HepG2 (cell line): ENCODE measurements at regions not wholly inside any gene's neighbourhood (a gene's known extent, or its start where the extent isn't known, plus 50 kb on each side); places are given as distances from the start of the nearest gene placed in this dataset.

Experiments
- ATAC-seq: fragments of 200-7000 bp; cut with Tn5 transposase; 3 replicates; pipeline ENCODE4 v1.9.1; 2020; ENCODE audit warnings: mild to moderate bottlenecking, moderate library complexity
- BruUV-seq: library from RNA; stranded (reverse); fragments of 400-500 nt; replicated peaks from 2 replicates; lab custom pipeline; 2021; lab: Mats Ljungman, UMichigan
- CTCF ChIA-PET: fragments of 300-600 bp; formaldehyde crosslinking; extraction: SDS; loops from one replicate; lab custom pipeline; 2021; ENCODE audit warnings: low total read pairs, inconsistent platforms, low intra/inter-chr PET ratio; lab: Yijun Ruan, JAX
- POLR2A ChIA-PET: fragments of 350-600 bp; sonication (Branson Sonifier 250); formaldehyde crosslinking; loops from one replicate; lab custom pipeline; 2020; ENCODE audit warnings: antibody characterized with exemption, inconsistent platforms; lab: Yijun Ruan, JAX
- DNase-seq: peaks from one replicate; pipeline ENCODE4 v3.0.0-alpha.2; 2015; ENCODE audit warnings: low spot score
- FAIRE-seq: peaks from 3 replicates; lab custom pipeline; 2011; peaks lifted over from hg19 to GRCh38; lab: Jason Lieb, UNC
- H2AFZ ChIP-seq: one replicate; pipeline ENCODE4 v1.6.1; 2011; ENCODE audit warnings: low read length, inconsistent platforms
- H3K27ac ChIP-seq: fragments of 300-600 bp; 3 replicates; pipeline ENCODE4 v1.8.0; 2011; ENCODE audit warnings: mixed run types, mild to moderate bottlenecking, mixed read lengths, low read length, inconsistent platforms; ENCODE audit not compliant: insufficient read depth; ENCODE audit errors: extremely low read length
- H3K27me3 ChIP-seq, 2 experiments: fragments of 200-600 bp in 1 of 2; 2 replicates in 1 of 2; 3 replicates in 1 of 2; pipeline versions ENCODE4 v1.6.0 to v1.8.0; 2011; ENCODE audit warnings: low read length in 2 of 2, mild to moderate bottlenecking in 2 of 2, moderate library complexity in 2 of 2, inconsistent platforms in 1 of 2; ENCODE audit not compliant: insufficient read depth in 2 of 2, control insufficient read depth in 1 of 2
- H3K36me3 ChIP-seq, 2 experiments: fragments of 200-600 bp in 1 of 2; replicated peaks in 1 of 2; 2 replicates in 1 of 2; 3 replicates in 1 of 2; pipeline versions ENCODE4 v1.5.1 to v1.8.0; 2011; ENCODE audit warnings: low read length in 2 of 2, inconsistent platforms in 1 of 2; ENCODE audit not compliant: insufficient read depth in 2 of 2, control insufficient read depth in 1 of 2
- H3K4me1 ChIP-seq: 2 replicates; pipeline ENCODE4 v1.5.1; 2012; ENCODE audit warnings: low read length, inconsistent platforms; ENCODE audit not compliant: insufficient read depth
- H3K4me2 ChIP-seq: 2 replicates; pipeline ENCODE4 v1.6.0; 2011; ENCODE audit warnings: low read depth, low read length, inconsistent platforms
- H3K4me3 ChIP-seq, 3 experiments: fragments of 200-600 bp in 1 of 3; sonication (generic), shearing (Covaris generic) in 1 of 3; replicated peaks in 1 of 3; 2 replicates each; pipeline ENCODE4 v1.5.1; 2011 to 2016; ENCODE audit warnings: low read length in 3 of 3, inconsistent platforms in 2 of 3, low read depth in 2 of 3, mild to moderate bottlenecking in 2 of 3, control low read depth in 1 of 3, mixed read lengths in 1 of 3; ENCODE audit not compliant: insufficient read depth in 1 of 3
- H3K79me2 ChIP-seq: one replicate; pipeline ENCODE4 v1.6.1; 2011; ENCODE audit warnings: low read length, inconsistent platforms; ENCODE audit not compliant: insufficient read depth
- H3K9ac ChIP-seq: 2 replicates; pipeline ENCODE4 v1.6.0; 2011; ENCODE audit warnings: mild to moderate bottlenecking, low read depth, low read length, inconsistent platforms; ENCODE audit not compliant: insufficient read depth
- H3K9me3 ChIP-seq: 2 replicates; pipeline ENCODE4 v1.5.1; 2012; ENCODE audit warnings: mild to moderate bottlenecking, low read length
- H4K20me1 ChIP-seq: 2 replicates; pipeline ENCODE4 v1.6.0; 2011; ENCODE audit warnings: inconsistent platforms, mild to moderate bottlenecking, low read length, moderate library complexity; ENCODE audit not compliant: insufficient read depth
- ATF1 ChIP-seq: IDR thresholded peaks from 2 replicates; pipeline ENCODE4 v1.6.1; 2016; ENCODE audit warnings: mild to moderate bottlenecking, control low read depth
- BORCS8-MEF2B ChIP-seq: sonication (generic); formaldehyde crosslinking; IDR thresholded peaks from 2 replicates; pipeline ENCODE4 v1.8.0; 2022; ENCODE audit warnings: mild to moderate bottlenecking, missing genetic modification reagents
- ELF1 ChIP-seq: sonication (generic); formaldehyde crosslinking; IDR thresholded peaks from 2 replicates; pipeline ENCODE4 v1.4.0; 2020; ENCODE audit warnings: missing genetic modification reagents
- GMEB2 ChIP-seq: IDR thresholded peaks from 2 replicates; pipeline ENCODE4 v1.6.1; 2016; ENCODE audit warnings: missing biosample characterization, missing genetic modification reagents, low read depth
- RFXANK ChIP-seq: IDR thresholded peaks from 2 replicates; pipeline ENCODE4 v1.6.1; 2016
- ZBED4 ChIP-seq: sonication (generic); formaldehyde crosslinking; IDR thresholded peaks from 2 replicates; pipeline ENCODE4 v1.4.0; 2020; ENCODE audit warnings: missing genetic modification reagents, borderline replicate concordance
- ZFP82 ChIP-seq: sonication (generic); formaldehyde crosslinking; IDR thresholded peaks from 2 replicates; pipeline ENCODE4 v1.5.1; 2020; ENCODE audit warnings: mild to moderate bottlenecking, missing genetic modification reagents, borderline replicate concordance
- ZNF567 ChIP-seq: sonication (generic); formaldehyde crosslinking; IDR thresholded peaks from 2 replicates; pipeline ENCODE4 v1.8.1; 2023; ENCODE audit warnings: mild to moderate bottlenecking, missing genetic modification reagents, borderline replicate concordance
- ZNF574 ChIP-seq: sonication (generic); formaldehyde crosslinking; IDR thresholded peaks from 2 replicates; pipeline ENCODE4 v1.4.0; 2020; ENCODE audit warnings: missing genetic modification reagents
- ZNF75D ChIP-seq: sonication (generic); formaldehyde crosslinking; IDR thresholded peaks from 2 replicates; pipeline ENCODE4 v1.8.1; 2023; ENCODE audit warnings: missing genetic modification reagents, mild to moderate bottlenecking, borderline replicate concordance
- in situ Hi-C: cut with HindIII; loops from 2 replicates; pipeline ENCODE4 v1.10.0; 2017; ENCODE audit warnings: low pct_unique_long_range_greater_than_20kb; ENCODE audit not compliant: extremely low pct_ligation_motif_present
- intact Hi-C: fragments of 100-400 bp; cut with micrococcal nuclease; formaldehyde crosslinking; loops from one replicate; pipeline ENCODE4 v1.10.0; 2022; ENCODE audit not compliant: unreplicated experiment

- intact Hi-C loops: no loop called here
- ATAC-seq (no peak), DNase-seq (no peak), FAIRE-seq (no peak)
- H2AFZ ChIP-seq: no peak overlapping the region
- H3K9ac ChIP-seq: no peak overlapping the region
- H3K36me3 ChIP-seq: no peaks in the 10 kb centered on the region
- no peaks in the 10 kb centered on the region for H3K27me3 ChIP-seq
- ChIA-PET POLR2A (no interaction called here), CTCF (no interaction called here)
- no peaks in the 10 kb centered on the region for H3K79me2 ChIP-seq
- no peaks in the 10 kb centered on the region for H4K20me1 ChIP-seq
- TF ChIP-seq ZNF567 (CRISPR knock-in tag) (no peak), ZNF574 (CRISPR knock-in tag) (no peak), ZBED4 (CRISPR knock-in tag) (no peak), GMEB2 (CRISPR knock-in tag) (no peak), ELF1 (CRISPR knock-in tag) (no peak), ATF1 (CRISPR knock-in tag) (no peak), RFXANK (CRISPR knock-in tag) (no peak), ZFP82 (CRISPR knock-in tag) (no peak), BORCS8-MEF2B (CRISPR knock-in tag) (no peak), ZNF75D (CRISPR knock-in tag) (no peak)
- H3K4me1 ChIP-seq: no peaks in the 10 kb centered on the region
- no TSS peak for BruUV-seq
- in situ Hi-C loops: no loop called here
- H3K4me2 ChIP-seq: no peak overlapping the region
- H3K4me3 ChIP-seq: no peak overlapping the region
- H3K27ac ChIP-seq: no peak overlapping the region
- H3K9me3 ChIP-seq: no peaks in the 10 kb centered on the region
These were observed 81.7 kb upstream of the ITPRID1 start for GRCh38 chr7:31432176-31432575.
